ENCODE measurements at regions not wholly inside any gene's neighbourhood (a gene's known extent, or its start where the extent isn't known, plus 50 kb on each side); places are given as distances from the start of the nearest gene placed in this dataset.

- no peaks in the 10 kb centered on the region for H3K4me1 Mint-ChIP-seq
- no peak overlapping the region for H3K27ac Mint-ChIP-seq
- no peak for DNase-seq
- H3K27me3 Mint-ChIP-seq = no peaks in the 10 kb centered on the region
- H3K9me3 Mint-ChIP-seq = no peaks in the 10 kb centered on the region
- no peaks in the 10 kb centered on the region for H3K36me3 Mint-ChIP-seq
- H3K4me3 Mint-ChIP-seq = no peak overlapping the region
These were observed 108.9 kb upstream of the THBS1 start for GRCh38 chr15:39471785-39472574.

- no peak for DNase-seq
- Mint-ChIP-seq H3K27me3 (no peaks in the 10 kb centered on the region), H3K4me1 (no peaks in the 10 kb centered on the region), H3K27ac (no peak overlapping the region), H3K4me3 (no peak overlapping the region), H3K9me3 (no peaks in the 10 kb centered on the region), H3K36me3 (no peaks in the 10 kb centered on the region)
These were observed 108.1 kb upstream of the THBS1 start for GRCh38 chr15:39472621-39473297.

GRCh38 chr15:39473298-39473947 is 107.5 kb upstream of the THBS1 start:
- no peaks in the 10 kb centered on the region for H3K36me3 Mint-ChIP-seq

GRCh38 chr15:39474657-39475056 is 106.2 kb upstream of the THBS1 start:
- no peaks in the 10 kb centered on the region for H3K36me3 Mint-ChIP-seq
- H3K27ac Mint-ChIP-seq = no peak overlapping the region
- no peaks in the 10 kb centered on the region for H3K27me3 Mint-ChIP-seq
- no peak overlapping the region for H3K4me3 Mint-ChIP-seq
- H3K9me3 Mint-ChIP-seq = no peaks in the 10 kb centered on the region
- H3K4me1 Mint-ChIP-seq = no peaks in the 10 kb centered on the region
- DNase-seq = no peak

More at GRCh38 chr15:39473298-39473947, 107.5 kb upstream of the THBS1 start:
- no peak for DNase-seq
- H3K27me3 Mint-ChIP-seq = no peaks in the 10 kb centered on the region
- no peak overlapping the region for H3K4me3 Mint-ChIP-seq
- H3K27ac Mint-ChIP-seq = no peak overlapping the region
- no peaks in the 10 kb centered on the region for H3K4me1 Mint-ChIP-seq
- H3K9me3 Mint-ChIP-seq = no peaks in the 10 kb centered on the region

- Mint-ChIP-seq H3K27me3 (peaks cover 3% of the 10 kb centered on the region), H3K4me1 (no peaks in the 10 kb centered on the region), H3K4me3 (no peak overlapping the region), H3K27ac (no peak overlapping the region), H3K9me3 (no peaks in the 10 kb centered on the region), H3K36me3 (no peaks in the 10 kb centered on the region)
- DNase-seq = no peak
These were observed 101.9 kb upstream of the THBS1 start for GRCh38 chr15:39478996-39479395.

GRCh38 chr15:39479911-39480310 is 101.0 kb upstream of the THBS1 start:
- H3K27me3 Mint-ChIP-seq = peaks cover 3% of the 10 kb centered on the region
- H3K4me1 Mint-ChIP-seq = no peaks in the 10 kb centered on the region
- H3K36me3 Mint-ChIP-seq = no peaks in the 10 kb centered on the region
- no peaks in the 10 kb centered on the region for H3K9me3 Mint-ChIP-seq
- no peak overlapping the region for H3K27ac Mint-ChIP-seq
- no peak for DNase-seq
- H3K4me3 Mint-ChIP-seq = no peak overlapping the region

GRCh38 chr15:39482459-39482858 is 98.4 kb upstream of the THBS1 start:
- Mint-ChIP-seq H3K4me3 (no peak overlapping the region), H3K9me3 (no peaks in the 10 kb centered on the region), H3K27me3 (peaks cover 3% of the 10 kb centered on the region), H3K27ac (no peak overlapping the region), H3K4me1 (no peaks in the 10 kb centered on the region), H3K36me3 (no peaks in the 10 kb centered on the region)
- no peak for DNase-seq

- no peak for DNase-seq
- Mint-ChIP-seq H3K27me3 (peaks cover 3% of the 10 kb centered on the region), H3K36me3 (no peaks in the 10 kb centered on the region), H3K27ac (no peak overlapping the region), H3K4me1 (no peaks in the 10 kb centered on the region), H3K9me3 (no peaks in the 10 kb centered on the region), H3K4me3 (no peak overlapping the region)
These were observed 94.0 kb upstream of the THBS1 start for GRCh38 chr15:39486621-39487457.

GRCh38 chr15:39487458-39487735 is 93.5 kb upstream of the THBS1 start:
- no peaks in the 10 kb centered on the region for H3K4me1 Mint-ChIP-seq
- DNase-seq = no peak
- no peaks in the 10 kb centered on the region for H3K36me3 Mint-ChIP-seq
- no peak overlapping the region for H3K4me3 Mint-ChIP-seq
- H3K27me3 Mint-ChIP-seq = peaks cover 2% of the 10 kb centered on the region
- no peak overlapping the region for H3K27ac Mint-ChIP-seq
- H3K9me3 Mint-ChIP-seq = no peaks in the 10 kb centered on the region

GRCh38 chr15:39488516-39488915 is 92.4 kb upstream of the THBS1 start:
- Mint-ChIP-seq H3K4me3 (no peak overlapping the region), H3K27me3 (no peaks in the 10 kb centered on the region), H3K9me3 (no peaks in the 10 kb centered on the region), H3K4me1 (no peaks in the 10 kb centered on the region), H3K27ac (no peak overlapping the region), H3K36me3 (no peaks in the 10 kb centered on the region)
- DNase-seq = no peak

- Mint-ChIP-seq H3K27ac (no peak overlapping the region), H3K4me1 (no peaks in the 10 kb centered on the region), H3K36me3 (no peaks in the 10 kb centered on the region), H3K9me3 (no peaks in the 10 kb centered on the region), H3K4me3 (no peak overlapping the region), H3K27me3 (no peaks in the 10 kb centered on the region)
- DNase-seq = no peak
These were observed 91.9 kb upstream of the THBS1 start for GRCh38 chr15:39488961-39489360.

- H3K9me3 Mint-ChIP-seq = no peaks in the 10 kb centered on the region
- no peak for DNase-seq
These were observed 89.6 kb upstream of the THBS1 start for GRCh38 chr15:39491115-39491885.

GRCh38 chr15:39491886-39492490 is 88.9 kb upstream of the THBS1 start:
- Mint-ChIP-seq H3K27ac (no peak overlapping the region), H3K4me3 (no peak overlapping the region), H3K27me3 (peaks cover 6% of the 10 kb centered on the region), H3K4me1 (no peaks in the 10 kb centered on the region), H3K9me3 (no peaks in the 10 kb centered on the region), H3K36me3 (no peaks in the 10 kb centered on the region)
- no peak for DNase-seq

More at GRCh38 chr15:39491115-39491885, 89.6 kb upstream of the THBS1 start:
- Mint-ChIP-seq H3K36me3 (no peaks in the 10 kb centered on the region), H3K4me3 (no peak overlapping the region), H3K4me1 (no peaks in the 10 kb centered on the region), H3K27me3 (peaks cover 6% of the 10 kb centered on the region), H3K27ac (no peak overlapping the region)

- no peaks in the 10 kb centered on the region for H3K4me1 Mint-ChIP-seq
- no peak overlapping the region for H3K27ac Mint-ChIP-seq
- no peak for DNase-seq
- H3K27me3 Mint-ChIP-seq = peaks cover 6% of the 10 kb centered on the region
- H3K4me3 Mint-ChIP-seq = no peak overlapping the region
- H3K9me3 Mint-ChIP-seq = no peaks in the 10 kb centered on the region
- H3K36me3 Mint-ChIP-seq = no peaks in the 10 kb centered on the region
These were observed 87.3 kb upstream of the THBS1 start for GRCh38 chr15:39493424-39494067.
